ENCODE measurements at regions not wholly inside any gene's neighbourhood (a gene's known extent, or its start where the extent isn't known, plus 50 kb on each side); places are given as distances from the start of the nearest gene placed in this dataset.

DNA sequence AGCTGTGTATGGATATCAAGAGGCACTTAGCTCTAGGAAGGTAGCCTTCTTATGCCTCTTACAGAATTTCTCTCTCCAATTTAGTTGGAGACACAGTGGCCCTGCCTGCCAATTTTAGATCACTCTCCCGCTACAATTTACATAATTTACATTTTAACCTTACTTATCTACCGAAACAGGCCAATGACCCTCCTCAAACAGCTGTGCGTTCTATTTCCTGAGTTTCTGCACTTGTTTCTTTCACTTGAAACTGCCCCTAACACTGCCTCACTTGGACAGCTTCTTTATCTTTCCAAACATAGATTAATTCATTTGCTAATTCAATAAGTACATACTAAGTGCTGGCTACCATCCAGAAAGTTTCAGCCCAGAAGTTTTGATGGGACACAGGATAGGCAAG, 52.9 kb upstream of the HDDC2 start:
- H3K4me3 ChIP-seq (ENCODE audit: low read length), result no peak overlapping the region
- DNase-seq (ENCODE audit: low read depth), result no peak
- TF ChIP-seq, protein P1, sequence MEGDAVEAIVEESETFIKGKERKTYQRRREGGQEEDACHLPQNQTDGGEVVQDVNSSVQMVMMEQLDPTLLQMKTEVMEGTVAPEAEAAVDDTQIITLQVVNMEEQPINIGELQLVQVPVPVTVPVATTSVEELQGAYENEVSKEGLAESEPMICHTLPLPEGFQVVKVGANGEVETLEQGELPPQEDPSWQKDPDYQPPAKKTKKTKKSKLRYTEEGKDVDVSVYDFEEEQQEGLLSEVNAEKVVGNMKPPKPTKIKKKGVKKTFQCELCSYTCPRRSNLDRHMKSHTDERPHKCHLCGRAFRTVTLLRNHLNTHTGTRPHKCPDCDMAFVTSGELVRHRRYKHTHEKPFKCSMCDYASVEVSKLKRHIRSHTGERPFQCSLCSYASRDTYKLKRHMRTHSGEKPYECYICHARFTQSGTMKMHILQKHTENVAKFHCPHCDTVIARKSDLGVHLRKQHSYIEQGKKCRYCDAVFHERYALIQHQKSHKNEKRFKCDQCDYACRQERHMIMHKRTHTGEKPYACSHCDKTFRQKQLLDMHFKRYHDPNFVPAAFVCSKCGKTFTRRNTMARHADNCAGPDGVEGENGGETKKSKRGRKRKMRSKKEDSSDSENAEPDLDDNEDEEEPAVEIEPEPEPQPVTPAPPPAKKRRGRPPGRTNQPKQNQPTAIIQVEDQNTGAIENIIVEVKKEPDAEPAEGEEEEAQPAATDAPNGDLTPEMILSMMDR (conservative IDR thresholded peaks at IDR 0.05; ENCODE audit: low read length), result no peak

DNA sequence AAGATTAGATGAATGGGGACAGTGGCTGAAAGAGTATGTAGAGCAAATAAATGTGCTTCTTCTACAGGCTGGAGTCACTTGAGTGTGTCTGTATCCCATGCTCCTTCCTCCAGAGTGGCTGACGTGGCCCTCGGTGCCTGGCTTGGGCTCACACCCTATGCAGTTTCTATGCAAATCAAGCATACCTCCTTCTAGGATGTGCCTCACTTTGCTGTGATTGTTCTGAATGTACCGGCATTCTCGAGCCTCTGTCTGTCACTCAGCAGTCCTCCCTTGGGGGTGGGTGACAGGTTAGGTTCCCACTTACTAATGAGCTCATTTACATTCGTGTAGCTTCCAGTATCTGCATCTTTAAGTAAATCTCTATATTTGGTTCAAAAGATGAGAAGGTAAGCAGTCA, 55.1 kb upstream of the HDDC2 start:
- DNase-seq (ENCODE audit: low read depth), result no peak
- H3K4me3 ChIP-seq (ENCODE audit: low read length), result no peak overlapping the region
- TF ChIP-seq, protein P1 (conservative IDR thresholded peaks at IDR 0.05; ENCODE audit: low read length), result no peak

DNA sequence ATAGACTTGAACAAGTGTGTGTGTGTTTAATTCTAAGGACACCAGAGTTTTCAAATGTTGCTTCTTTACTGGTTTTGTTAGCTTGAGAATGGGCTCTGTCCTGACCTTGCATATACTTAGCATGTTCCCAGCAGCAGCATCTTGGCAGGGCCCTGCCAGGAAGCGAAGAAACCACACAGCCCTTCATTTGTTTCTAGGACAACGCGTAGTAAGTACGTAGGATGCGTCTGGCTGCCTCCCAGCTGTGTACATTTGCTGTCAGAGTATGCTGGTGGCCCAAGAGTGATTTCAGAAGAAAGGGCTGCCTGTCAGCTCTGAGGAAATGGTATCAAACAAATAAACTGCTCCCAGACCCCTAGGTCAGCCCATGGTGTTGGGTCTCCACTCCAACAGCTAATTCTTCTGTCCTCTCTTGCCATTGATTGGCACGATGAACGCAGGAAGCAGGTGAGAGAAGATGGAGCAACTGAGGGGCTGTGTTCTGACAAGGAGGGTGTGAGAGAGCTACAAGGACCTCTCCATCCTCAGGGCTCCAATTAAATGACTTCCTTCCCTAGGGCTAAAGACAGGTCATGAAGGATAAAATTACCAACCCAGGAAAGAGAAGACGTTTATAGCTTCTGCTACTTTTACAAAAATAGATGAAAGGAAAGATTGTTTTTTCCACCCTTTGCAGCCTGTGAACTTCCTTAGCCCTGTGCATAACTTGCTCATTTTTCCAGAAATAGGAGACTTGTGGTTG, 55.9 kb upstream of the HDDC2 start:
- DNase-seq (ENCODE audit: low read depth), result no peak
- no peak overlapping the region for H3K4me3 ChIP-seq (ENCODE audit: low read length)
- TF ChIP-seq, protein P1 (conservative IDR thresholded peaks at IDR 0.05; ENCODE audit: low read length), result no peak

DNA sequence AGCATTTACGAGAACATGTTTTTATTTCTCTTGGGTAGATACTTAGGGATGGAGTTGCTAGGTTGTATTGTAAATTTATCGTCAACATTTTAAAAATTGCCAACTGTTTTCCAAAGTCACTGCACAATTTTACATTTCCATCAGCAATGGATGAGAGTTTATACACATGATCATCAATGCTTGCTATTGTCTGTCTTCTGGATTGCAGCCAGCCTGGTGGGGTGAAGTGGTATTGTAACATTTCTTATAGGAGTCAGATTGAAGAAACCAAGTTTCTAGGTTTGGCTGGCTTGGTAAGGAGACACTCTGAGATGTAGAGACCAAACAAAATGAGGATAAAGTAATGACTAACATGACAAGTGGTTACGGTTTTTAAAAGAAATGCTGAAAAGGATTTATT, 57.1 kb upstream of the HDDC2 start:
- no peak for DNase-seq (ENCODE audit: low read depth)
- no peak overlapping the region for H3K4me3 ChIP-seq (ENCODE audit: low read length)
- TF ChIP-seq, protein P1 (conservative IDR thresholded peaks at IDR 0.05; ENCODE audit: low read length), result no peak

DNA sequence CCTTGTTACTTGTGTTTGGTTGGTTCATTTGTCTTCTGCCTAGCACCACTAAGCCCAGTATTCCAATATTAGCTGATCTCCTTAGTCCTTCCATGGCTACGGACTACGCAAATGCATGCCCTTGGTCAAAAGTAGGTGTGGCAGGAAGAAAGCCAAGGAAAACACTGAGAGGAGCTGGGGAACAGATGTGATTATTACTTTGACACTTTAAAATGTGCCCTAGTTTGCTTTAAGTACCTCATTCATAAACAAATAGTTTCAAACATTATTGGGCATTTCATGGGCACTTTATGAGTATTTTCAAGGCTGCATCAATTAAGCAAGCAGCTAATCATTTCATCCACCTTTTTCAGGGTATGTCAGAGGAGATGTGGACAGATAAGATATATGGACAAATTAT, 60.1 kb upstream of the HDDC2 start:
- TF ChIP-seq, protein P1 (conservative IDR thresholded peaks at IDR 0.05; ENCODE audit: low read length), result no peak
- no peak overlapping the region for H3K4me3 ChIP-seq (ENCODE audit: low read length)
- no peak for DNase-seq (ENCODE audit: low read depth)

DNA sequence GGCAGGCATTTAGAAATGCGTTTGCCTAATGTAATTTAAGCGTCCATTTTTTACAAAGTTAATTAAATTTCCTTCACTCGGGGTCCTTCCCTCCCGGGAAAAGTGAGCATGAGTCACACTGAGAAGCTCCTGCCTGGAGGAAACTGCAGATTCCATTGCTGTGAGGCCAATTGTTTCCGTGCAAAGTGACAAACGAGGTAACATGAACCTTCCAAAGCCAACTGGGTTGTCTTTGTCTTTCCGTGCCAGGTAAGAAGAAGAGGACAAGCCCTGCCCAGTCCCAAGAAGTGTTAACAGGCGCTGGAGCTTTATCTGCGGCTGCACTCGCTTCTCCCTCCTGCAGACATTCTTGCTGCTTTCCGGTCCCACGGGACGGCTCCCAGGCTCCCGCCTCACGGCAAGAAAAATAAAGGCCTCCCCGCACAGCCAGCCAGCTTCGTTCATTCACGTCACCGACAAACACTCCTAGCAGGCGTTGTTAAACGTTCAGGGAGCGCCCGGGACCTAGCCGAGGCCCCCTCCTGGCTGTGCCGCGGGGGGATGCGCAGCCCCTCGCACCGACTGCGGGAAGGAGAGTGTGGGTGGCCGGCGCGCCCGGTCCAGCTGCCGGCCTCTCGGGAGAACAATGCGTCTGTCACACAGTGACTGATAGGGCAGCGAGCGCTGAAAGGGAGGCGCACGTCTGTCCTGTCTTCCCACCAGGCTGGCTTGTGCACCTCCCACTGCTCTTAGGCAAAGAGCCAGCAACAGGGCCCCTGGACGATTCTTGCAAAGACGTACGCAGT, 61.5 kb upstream of the HDDC2 start:
- H3K4me3 ChIP-seq (ENCODE audit: low read length), result peak overlapping the region; percentile 46
- DNase-seq (ENCODE audit: low read depth), result peak; percentile 21
- TF ChIP-seq, protein P1 (conservative IDR thresholded peaks at IDR 0.05; ENCODE audit: low read length), result no peak

DNA sequence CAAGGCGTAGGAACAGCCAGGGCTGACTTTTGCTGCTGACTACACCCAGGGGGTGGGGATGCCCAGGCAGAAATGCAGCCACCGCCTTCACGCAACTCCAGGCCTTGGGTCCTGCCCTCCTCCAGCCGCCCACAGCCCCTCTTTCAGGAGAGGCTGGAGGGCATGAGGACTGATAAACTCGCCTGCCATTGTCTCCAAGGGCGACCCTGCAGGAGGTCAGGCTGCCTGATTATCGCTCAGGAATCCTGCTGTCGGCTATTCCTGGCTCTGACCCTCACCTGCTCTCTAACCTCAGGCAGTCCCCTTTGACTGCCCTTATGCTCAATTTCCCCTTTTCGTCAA, 62.0 kb upstream of the HDDC2 start:
- DNase-seq (ENCODE audit: low read depth), result no peak
- H3K4me3 ChIP-seq (ENCODE audit: low read length), result peak overlapping the region; percentile 46
- TF ChIP-seq, protein P1 (conservative IDR thresholded peaks at IDR 0.05; ENCODE audit: low read length), result no peak
